OCI-LY7 (cell line): ENCODE measurements at regions not wholly inside any gene's neighbourhood (a gene's known extent, or its start where the extent isn't known, plus 50 kb on each side); places are given as distances from the start of the nearest gene placed in this dataset.

ENCODE experiments used
- BruUV-seq: library from RNA; stranded (reverse); fragments of 400-500 nt; replicated peaks from 2 replicates; lab custom pipeline; 2021; lab: Mats Ljungman, UMichigan
- CTCF ChIA-PET: fragments of 300-600 bp; sonication (Branson Sonifier 250); formaldehyde crosslinking; loops from one replicate; lab custom pipeline; 2022; ENCODE audit warnings: antibody characterized with exemption; ENCODE audit not compliant: unreplicated experiment; lab: Charles Lee
- POLR2A ChIA-PET: fragments of 300-600 bp; sonication (Branson Sonifier 250); formaldehyde crosslinking; loops from one replicate; lab custom pipeline; 2022; ENCODE audit warnings: antibody characterized with exemption; lab: Charles Lee
- DNase-seq: peaks from one replicate; pipeline ENCODE4 v3.0.0-alpha.2; 2015; ENCODE audit warnings: low spot score
- H2AFZ ChIP-seq: fragments of 200-600 bp; sonication (generic), shearing (Covaris generic); 2 replicates; pipeline ENCODE4 v1.6.1; 2014; ENCODE audit warnings: mild to moderate bottlenecking, antibody characterized with exemption, low read length, moderate library complexity
- H3K27ac ChIP-seq: fragments of 200-600 bp; sonication (generic); 2 replicates; pipeline ENCODE4 v1.5.1; 2014; ENCODE audit warnings: mixed run types, low read depth, mild to moderate bottlenecking, moderate library complexity, low read length, inconsistent platforms; ENCODE audit not compliant: poor library complexity, severe bottlenecking
- H3K36me3 ChIP-seq: fragments of 200-600 bp; sonication (generic); 2 replicates; pipeline ENCODE4 v1.6.1; 2014; ENCODE audit warnings: mild to moderate bottlenecking, antibody characterized with exemption, low read length, moderate library complexity, mixed read lengths; ENCODE audit not compliant: insufficient read depth
- H3K4me1 ChIP-seq: fragments of 200-600 bp; sonication (generic); 2 replicates; pipeline ENCODE4 v1.5.1; 2014; ENCODE audit warnings: mild to moderate bottlenecking, low read length; ENCODE audit not compliant: insufficient read depth, poor library complexity, severe bottlenecking
- H3K4me2 ChIP-seq: fragments of 200-600 bp; sonication (generic); 2 replicates; pipeline ENCODE4 v1.6.1; 2014; ENCODE audit warnings: mild to moderate bottlenecking, low read length
- H3K4me3 ChIP-seq: fragments of 200-600 bp; sonication (generic); 2 replicates; pipeline ENCODE4 v1.5.1; 2014; ENCODE audit warnings: mild to moderate bottlenecking, low read depth, low read length; ENCODE audit not compliant: poor library complexity, severe bottlenecking
- H3K79me2 ChIP-seq: fragments of 200-600 bp; sonication (generic); 2 replicates; pipeline ENCODE4 v1.6.1; 2016; ENCODE audit warnings: low read depth, mild to moderate bottlenecking, low read length, moderate library complexity, mixed read lengths; ENCODE audit not compliant: insufficient read depth
- H3K9me2 ChIP-seq: fragments of 200-600 bp; sonication (generic); 2 replicates; pipeline ENCODE4 v1.6.1; 2016; ENCODE audit warnings: mild to moderate bottlenecking, low read length, mixed read lengths; ENCODE audit not compliant: insufficient read depth
- H3K9me3 ChIP-seq: fragments of 200-600 bp; sonication (generic); 2 replicates; pipeline ENCODE4 v1.6.1; 2014; ENCODE audit warnings: mild to moderate bottlenecking, mixed run types, low read length, mixed read lengths
- H4K20me1 ChIP-seq: fragments of 200-600 bp; sonication (generic); 2 replicates; pipeline ENCODE4 v1.6.1; 2014; ENCODE audit warnings: mild to moderate bottlenecking, antibody characterized with exemption, low read length, moderate library complexity, mixed read lengths; ENCODE audit not compliant: insufficient read depth
- EZH2phosphoT487 ChIP-seq: fragments of 200-600 bp; sonication (generic); IDR thresholded peaks from 2 replicates; pipeline ENCODE4 v1.6.1; 2018; ENCODE audit warnings: low read depth, borderline replicate concordance, mild to moderate bottlenecking, mixed run types, antibody characterized with exemption, low read length, moderate library complexity, mixed read lengths
- intact Hi-C: fragments of 100-400 bp; cut with micrococcal nuclease; formaldehyde crosslinking; loops from one replicate; pipeline ENCODE4 v1.10.0; 2022; ENCODE audit not compliant: unreplicated experiment
- TF ChIP-seq, protein P1 (sequence below): fragments of 200-600 bp; sonication (generic); conservative IDR thresholded peaks from 2 replicates; pipeline ENCODE4 v1.5.1; 2014; ENCODE audit warnings: mild to moderate bottlenecking, antibody characterized with exemption, low read length, moderate library complexity, mixed read lengths

GRCh38 chr3:144324076-144324475, 352.5 kb downstream of the DIPK2A start:
- Histone ChIP-seq H4K20me1 (no peaks in the 10 kb centered on the region), H3K4me3 (no peak overlapping the region), H3K4me2 (no peak overlapping the region), H3K36me3 (no peaks in the 10 kb centered on the region), H3K27ac (no peak overlapping the region), H3K4me1 (no peaks in the 10 kb centered on the region), H3K9me3 (no peaks in the 10 kb centered on the region), H3K79me2 (no peaks in the 10 kb centered on the region), H2AFZ (no peak overlapping the region), H3K9me2 (no peaks in the 10 kb centered on the region)
- BruUV-seq: no TSS peak
- POLR2A ChIA-PET: no interaction called here
- intact Hi-C loops: no loop called here
- CTCF ChIA-PET: no interaction called here
- no peak for DNase-seq
- no peak for TF ChIP-seq EZH2phosphoT487
- TF ChIP-seq, protein P1, sequence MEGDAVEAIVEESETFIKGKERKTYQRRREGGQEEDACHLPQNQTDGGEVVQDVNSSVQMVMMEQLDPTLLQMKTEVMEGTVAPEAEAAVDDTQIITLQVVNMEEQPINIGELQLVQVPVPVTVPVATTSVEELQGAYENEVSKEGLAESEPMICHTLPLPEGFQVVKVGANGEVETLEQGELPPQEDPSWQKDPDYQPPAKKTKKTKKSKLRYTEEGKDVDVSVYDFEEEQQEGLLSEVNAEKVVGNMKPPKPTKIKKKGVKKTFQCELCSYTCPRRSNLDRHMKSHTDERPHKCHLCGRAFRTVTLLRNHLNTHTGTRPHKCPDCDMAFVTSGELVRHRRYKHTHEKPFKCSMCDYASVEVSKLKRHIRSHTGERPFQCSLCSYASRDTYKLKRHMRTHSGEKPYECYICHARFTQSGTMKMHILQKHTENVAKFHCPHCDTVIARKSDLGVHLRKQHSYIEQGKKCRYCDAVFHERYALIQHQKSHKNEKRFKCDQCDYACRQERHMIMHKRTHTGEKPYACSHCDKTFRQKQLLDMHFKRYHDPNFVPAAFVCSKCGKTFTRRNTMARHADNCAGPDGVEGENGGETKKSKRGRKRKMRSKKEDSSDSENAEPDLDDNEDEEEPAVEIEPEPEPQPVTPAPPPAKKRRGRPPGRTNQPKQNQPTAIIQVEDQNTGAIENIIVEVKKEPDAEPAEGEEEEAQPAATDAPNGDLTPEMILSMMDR: no peak

- H3K4me1 ChIP-seq: no peaks in the 10 kb centered on the region
- no TSS peak for BruUV-seq
- no peaks in the 10 kb centered on the region for H3K9me3 ChIP-seq
- intact Hi-C loops: no loop called here
- H3K27ac ChIP-seq: no peak overlapping the region
- CTCF ChIA-PET: no interaction called here
- no peak overlapping the region for H2AFZ ChIP-seq
- no peaks in the 10 kb centered on the region for H3K9me2 ChIP-seq
- DNase-seq: no peak
- H4K20me1 ChIP-seq: no peaks in the 10 kb centered on the region
- no peak for TF ChIP-seq EZH2phosphoT487
- TF ChIP-seq, protein P1: no peak
- H3K4me3 ChIP-seq: no peak overlapping the region
- no peaks in the 10 kb centered on the region for H3K79me2 ChIP-seq
- no peak overlapping the region for H3K4me2 ChIP-seq
- POLR2A ChIA-PET: interaction anchor here (0.8 to 1.4 kb wide), 3 partner anchors 12 to 227 kb away, joined by 3 to 4 read pairs (median 4); no protein-coding TSS in a partner anchor
- H3K36me3 ChIP-seq: no peaks in the 10 kb centered on the region
Observed at GRCh38 chr3:144332868-144333267, 361.2 kb downstream of the DIPK2A start.

GRCh38 chr3:144341471-144341870, 369.8 kb downstream of the DIPK2A start:
- no peak overlapping the region for H3K4me3 ChIP-seq
- no peaks in the 10 kb centered on the region for H3K36me3 ChIP-seq
- no peak for TF ChIP-seq EZH2phosphoT487
- TF ChIP-seq, protein P1: no peak
- H3K4me2 ChIP-seq: no peak overlapping the region
- no peak for DNase-seq
- intact Hi-C loops: no loop called here
- no peaks in the 10 kb centered on the region for H4K20me1 ChIP-seq
- BruUV-seq: no TSS peak
- no peak overlapping the region for H2AFZ ChIP-seq
- POLR2A ChIA-PET: interaction anchor here (0.6 to 1.7 kb wide), 2 partner anchors 11 to 1768 kb away, joined by 3 to 5 read pairs; no protein-coding TSS in a partner anchor
- H3K9me3 ChIP-seq: no peaks in the 10 kb centered on the region
- H3K4me1 ChIP-seq: no peaks in the 10 kb centered on the region
- no peaks in the 10 kb centered on the region for H3K9me2 ChIP-seq
- CTCF ChIA-PET: no interaction called here
- H3K27ac ChIP-seq: no peak overlapping the region
- H3K79me2 ChIP-seq: no peaks in the 10 kb centered on the region
